ENCODE measurements at regions not wholly inside any gene's neighbourhood (a gene's known extent, or its start where the extent isn't known, plus 50 kb on each side); places are given as distances from the start of the nearest gene placed in this dataset.

GRCh38 chr3:77943598-77943997, 903.7 kb downstream of the ROBO2 start:
- Histone ChIP-seq H3K27me3 (ENCODE audit: low read length) (no peaks in the 10 kb centered on the region), H3K27ac (ENCODE audit: low read depth, low read length) (no peak overlapping the region), H3F3A (ENCODE audit: insufficient read depth) (no peaks in the 10 kb centered on the region), H2AFZ (ENCODE audit: low read depth, low read length, severe bottlenecking) (no peak overlapping the region), H3K36me3 (ENCODE audit: low read length) (no peaks in the 10 kb centered on the region), H3K4me2 (ENCODE audit: low read depth, low read length, poor library complexity, severe bottlenecking) (no peak overlapping the region), H3K9me2 (replicated peaks; ENCODE audit: insufficient read depth, low read length) (no peaks in the 10 kb centered on the region), H3K9ac (ENCODE audit: low read length) (no peak overlapping the region), H4K20me1 (ENCODE audit: low read depth, low read length) (no peaks in the 10 kb centered on the region), H3K4me3 (ENCODE audit: insufficient read depth, low read length, poor library complexity, severe bottlenecking) (no peak overlapping the region), H3K9me3 (ENCODE audit: insufficient read depth, low read length) (no peaks in the 10 kb centered on the region), H3K79me2 (ENCODE audit: insufficient read depth, low read length) (no peaks in the 10 kb centered on the region)
- TF ChIP-seq EZH2phosphoT487 (conservative IDR thresholded peaks at IDR 0.05; ENCODE audit: low read length) (no peak), CTCF (IDR thresholded peaks at IDR 0.05; ENCODE audit: insufficient read depth, low read length, poor library complexity, severe bottlenecking) (no peak)

- no peaks in the 10 kb centered on the region for H3F3A ChIP-seq (ENCODE audit: insufficient read depth)
- H3K36me3 ChIP-seq (ENCODE audit: low read length): no peaks in the 10 kb centered on the region
- no peaks in the 10 kb centered on the region for H3K9me2 ChIP-seq (replicated peaks; ENCODE audit: insufficient read depth, low read length)
- H4K20me1 ChIP-seq (ENCODE audit: low read depth, low read length): no peaks in the 10 kb centered on the region
- H3K9ac ChIP-seq (ENCODE audit: low read length): no peak overlapping the region
- no peak overlapping the region for H2AFZ ChIP-seq (ENCODE audit: low read depth, low read length, severe bottlenecking)
- no peak for TF ChIP-seq CTCF (IDR thresholded peaks at IDR 0.05; ENCODE audit: insufficient read depth, low read length, poor library complexity, severe bottlenecking)
- no peak for TF ChIP-seq EZH2phosphoT487 (conservative IDR thresholded peaks at IDR 0.05; ENCODE audit: low read length)
- no peaks in the 10 kb centered on the region for H3K9me3 ChIP-seq (ENCODE audit: insufficient read depth, low read length)
- no peak overlapping the region for H3K4me3 ChIP-seq (ENCODE audit: insufficient read depth, low read length, poor library complexity, severe bottlenecking)
- H3K27ac ChIP-seq (ENCODE audit: low read depth, low read length): no peak overlapping the region
- no peak overlapping the region for H3K4me2 ChIP-seq (ENCODE audit: low read depth, low read length, poor library complexity, severe bottlenecking)
- H3K79me2 ChIP-seq (ENCODE audit: insufficient read depth, low read length): no peaks in the 10 kb centered on the region
- no peaks in the 10 kb centered on the region for H3K27me3 ChIP-seq (ENCODE audit: low read length)
Observed at GRCh38 chr3:77945320-77945719, 905.4 kb downstream of the ROBO2 start.

- Histone ChIP-seq H3K27ac (ENCODE audit: low read depth, low read length) (no peak overlapping the region), H3K4me2 (ENCODE audit: low read depth, low read length, poor library complexity, severe bottlenecking) (no peak overlapping the region), H3K9ac (ENCODE audit: low read length) (no peak overlapping the region), H3K9me3 (ENCODE audit: insufficient read depth, low read length) (no peaks in the 10 kb centered on the region), H3K36me3 (ENCODE audit: low read length) (no peaks in the 10 kb centered on the region), H3K27me3 (ENCODE audit: low read length) (no peaks in the 10 kb centered on the region), H3K9me2 (replicated peaks; ENCODE audit: insufficient read depth, low read length) (no peaks in the 10 kb centered on the region; the same call in 1 of the 2 replicates), H3K79me2 (ENCODE audit: insufficient read depth, low read length) (no peaks in the 10 kb centered on the region), H3F3A (ENCODE audit: insufficient read depth) (no peaks in the 10 kb centered on the region), H3K4me3 (ENCODE audit: insufficient read depth, low read length, poor library complexity, severe bottlenecking) (no peak overlapping the region), H2AFZ (ENCODE audit: low read depth, low read length, severe bottlenecking) (no peak overlapping the region), H4K20me1 (ENCODE audit: low read depth, low read length) (no peaks in the 10 kb centered on the region)
- no peak for TF ChIP-seq CTCF (IDR thresholded peaks at IDR 0.05; ENCODE audit: insufficient read depth, low read length, poor library complexity, severe bottlenecking)
Observed at GRCh38 chr3:77947671-77948070, 907.8 kb downstream of the ROBO2 start.

GRCh38 chr3:77967621-77968020, 927.7 kb downstream of the ROBO2 start:
- H3K4me2 ChIP-seq (ENCODE audit: low read depth, low read length, poor library complexity, severe bottlenecking): no peak overlapping the region
- no peak for TF ChIP-seq CTCF (IDR thresholded peaks at IDR 0.05; ENCODE audit: insufficient read depth, low read length, poor library complexity, severe bottlenecking)
- TF ChIP-seq EZH2phosphoT487 (conservative IDR thresholded peaks at IDR 0.05; ENCODE audit: low read length): no peak
- no peaks in the 10 kb centered on the region for H3K27me3 ChIP-seq (ENCODE audit: low read length)
- no peaks in the 10 kb centered on the region for H3F3A ChIP-seq (ENCODE audit: insufficient read depth)
- H3K79me2 ChIP-seq (ENCODE audit: insufficient read depth, low read length): no peaks in the 10 kb centered on the region
- no peak overlapping the region for H3K9ac ChIP-seq (ENCODE audit: low read length)
- H2AFZ ChIP-seq (ENCODE audit: low read depth, low read length, severe bottlenecking): no peak overlapping the region
- H3K27ac ChIP-seq (ENCODE audit: low read depth, low read length): no peak overlapping the region
- no peaks in the 10 kb centered on the region for H3K9me3 ChIP-seq (ENCODE audit: insufficient read depth, low read length)
- no peaks in the 10 kb centered on the region for H3K9me2 ChIP-seq (replicated peaks; ENCODE audit: insufficient read depth, low read length)
- H3K4me3 ChIP-seq (ENCODE audit: insufficient read depth, low read length, poor library complexity, severe bottlenecking): no peak overlapping the region
- H4K20me1 ChIP-seq (ENCODE audit: low read depth, low read length): no peaks in the 10 kb centered on the region
- H3K36me3 ChIP-seq (ENCODE audit: low read length): no peaks in the 10 kb centered on the region
